ENCODE measurements at regions not wholly inside any gene's neighbourhood (a gene's known extent, or its start where the extent isn't known, plus 50 kb on each side); places are given as distances from the start of the nearest gene placed in this dataset.
"Not testable (repeated sequence)": the region's sequence is repeated elsewhere in the genome, so short reads cannot be mapped to it uniquely, and the experiment has no call there.

DNA sequence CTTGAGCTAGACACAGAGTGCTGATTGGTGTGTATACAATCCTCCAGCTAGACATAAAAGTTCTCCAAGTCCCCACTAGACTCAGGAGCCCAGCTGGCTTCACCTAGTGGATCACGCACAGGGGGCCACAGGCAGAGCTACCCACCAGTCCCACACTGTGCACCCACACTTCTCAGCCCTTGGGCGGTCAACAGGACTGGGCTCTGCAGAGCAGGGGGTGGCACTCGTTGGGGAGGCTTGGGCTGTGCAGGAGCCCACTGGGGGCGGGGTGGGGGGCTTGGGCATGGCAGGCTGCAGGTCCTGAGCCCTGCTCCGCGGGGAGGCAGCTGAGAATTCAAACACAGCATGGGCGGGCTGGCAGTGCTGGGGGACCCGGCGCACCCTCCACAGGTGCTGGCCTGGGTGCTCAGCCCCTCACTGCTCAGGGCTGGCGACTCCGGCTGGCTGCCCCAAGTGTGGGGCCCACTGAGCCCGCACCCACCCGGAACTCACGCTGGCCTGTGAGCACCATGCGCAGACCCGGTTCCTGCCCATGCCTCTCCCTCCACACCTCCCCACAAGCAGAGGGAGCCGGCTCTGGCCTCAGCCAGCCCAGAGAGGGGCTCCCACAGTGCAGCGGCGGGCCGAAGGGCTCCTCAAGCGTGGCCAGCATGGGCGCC is 873.8 kb downstream of the PCDH17 start:
- not testable (repeated sequence) for H3K4me1 ChIP-seq (ENCODE audit: control insufficient read depth in 1 of 2, insufficient read depth in 2 of 2, low read length in 2 of 2); H3K18ac ChIP-seq (ENCODE audit: low read length); DNase-seq; H3K27ac ChIP-seq (ENCODE audit: low read depth, low read length); H3K36me3 ChIP-seq (ENCODE audit: control insufficient read depth in 1 of 2, insufficient read depth in 2 of 2, low read length in 2 of 2); H3K4ac ChIP-seq (ENCODE audit: low read depth, low read length); H3K9ac ChIP-seq (ENCODE audit: low read length); H3K79me1 ChIP-seq (ENCODE audit: low read length); H2BK12ac ChIP-seq (ENCODE audit: low read length); H2BK120ac ChIP-seq (ENCODE audit: insufficient read depth, low read length, poor library complexity); H3K4me2 ChIP-seq (ENCODE audit: low read length); H3K23ac ChIP-seq (ENCODE audit: low read length); H3K14ac ChIP-seq (ENCODE audit: low read length); H2AK5ac ChIP-seq (ENCODE audit: low read length); H3K79me2 ChIP-seq (ENCODE audit: control insufficient read depth, insufficient read depth, low read length, poor library complexity); H2AFZ ChIP-seq (ENCODE audit: insufficient read depth, low read length, poor library complexity); H2BK5ac ChIP-seq (ENCODE audit: low read depth, low read length, poor library complexity); H4K8ac ChIP-seq (ENCODE audit: low read depth, low read length); H3K9me3 ChIP-seq (ENCODE audit: insufficient read depth, low read depth, low read length); H3K4me3 ChIP-seq (ENCODE audit: low read depth, low read length); H3K27me3 ChIP-seq (ENCODE audit: insufficient read depth, low read length); H4K91ac ChIP-seq (ENCODE audit: low read depth, low read length); H4K12ac ChIP-seq (ENCODE audit: low read depth, low read length)
- WGBS (ENCODE audit: extremely low coverage, insufficient coverage, insufficient read length) = no CpG with 5 or more reads among the region's 22 CpGs

DNA sequence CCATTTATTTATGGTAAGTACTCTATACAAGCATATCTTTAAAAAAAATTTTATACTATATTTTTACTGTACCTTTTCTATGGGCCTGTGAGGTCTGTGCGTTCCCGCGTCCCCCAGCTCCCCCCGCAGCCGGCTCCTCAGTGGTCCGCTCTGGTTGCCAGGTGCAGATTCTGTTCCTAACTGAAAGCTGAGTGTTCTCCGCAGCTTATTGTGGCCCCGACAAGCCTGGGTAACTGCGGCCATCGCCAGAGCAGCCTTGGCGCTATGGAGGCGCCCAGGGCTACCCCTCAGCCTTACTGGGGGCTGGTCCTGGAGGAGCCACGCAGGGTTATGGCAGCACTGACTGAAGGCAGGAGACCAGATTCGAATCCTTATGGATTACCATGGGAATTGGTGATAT is 896.8 kb downstream of the PCDH17 start:
- H4K91ac ChIP-seq (ENCODE audit: low read depth, low read length) = no peak overlapping the region
- no peak overlapping the region for H3K14ac ChIP-seq (ENCODE audit: low read length)
- H2BK12ac ChIP-seq (ENCODE audit: low read length) = no peak overlapping the region
- H3K36me3 ChIP-seq (ENCODE audit: control insufficient read depth in 1 of 2, insufficient read depth in 2 of 2, low read length in 2 of 2) = no peaks in the 10 kb centered on the region
- H3K27me3 ChIP-seq (ENCODE audit: insufficient read depth, low read length) = no peaks in the 10 kb centered on the region
- no peak for DNase-seq
- no peaks in the 10 kb centered on the region for H3K79me2 ChIP-seq (ENCODE audit: control insufficient read depth, insufficient read depth, low read length, poor library complexity)
- H4K8ac ChIP-seq (ENCODE audit: low read depth, low read length) = no peak overlapping the region
- H3K4me1 ChIP-seq (ENCODE audit: control insufficient read depth in 1 of 2, insufficient read depth in 2 of 2, low read length in 2 of 2) = no peaks in the 10 kb centered on the region
- no peak overlapping the region for H2AK5ac ChIP-seq (ENCODE audit: low read length)
- H3K4ac ChIP-seq (ENCODE audit: low read depth, low read length) = no peak overlapping the region
- H4K12ac ChIP-seq (ENCODE audit: low read depth, low read length) = no peak overlapping the region
- H2BK120ac ChIP-seq (ENCODE audit: insufficient read depth, low read length, poor library complexity) = no peak overlapping the region
- no peak overlapping the region for H3K23ac ChIP-seq (ENCODE audit: low read length)
- WGBS (ENCODE audit: extremely low coverage, insufficient coverage, insufficient read length) = no CpG with 5 or more reads among the region's 14 CpGs
- H2AFZ ChIP-seq (ENCODE audit: insufficient read depth, low read length, poor library complexity) = no peak overlapping the region
- no peak overlapping the region for H3K18ac ChIP-seq (ENCODE audit: low read length)
- H3K27ac ChIP-seq (ENCODE audit: low read depth, low read length) = no peak overlapping the region
- H3K4me3 ChIP-seq (ENCODE audit: low read depth, low read length) = no peak overlapping the region
- no peak overlapping the region for H3K4me2 ChIP-seq (ENCODE audit: low read length)
- H2BK5ac ChIP-seq (ENCODE audit: low read depth, low read length, poor library complexity) = no peak overlapping the region
- no peak overlapping the region for H3K9ac ChIP-seq (ENCODE audit: low read length)
- H3K79me1 ChIP-seq (ENCODE audit: low read length) = no peaks in the 10 kb centered on the region
- no peaks in the 10 kb centered on the region for H3K9me3 ChIP-seq (ENCODE audit: insufficient read depth, low read depth, low read length)

DNA sequence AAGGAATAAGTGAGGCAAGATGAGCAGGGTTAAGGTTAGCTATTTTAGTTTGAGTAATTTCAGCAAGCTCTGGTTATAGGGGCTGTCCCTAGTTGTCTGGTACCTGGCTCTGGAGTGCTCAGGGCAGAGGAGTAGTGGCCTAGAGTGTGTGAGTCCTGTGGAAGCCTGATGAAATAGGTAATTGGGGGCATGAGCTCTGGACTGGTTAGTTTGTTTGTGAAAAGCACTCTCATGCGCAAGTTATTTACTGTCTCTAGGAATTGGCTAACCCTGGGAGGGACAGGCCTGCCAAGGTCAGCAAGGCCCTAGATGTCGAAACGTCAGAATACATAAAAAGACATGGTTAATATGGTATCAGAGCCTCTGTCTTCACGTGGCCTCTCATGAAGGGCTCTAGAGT is 900.1 kb downstream of the PCDH17 start:
- Histone ChIP-seq H3K4ac (ENCODE audit: low read depth, low read length) (no peak overlapping the region), H3K4me1 (ENCODE audit: control insufficient read depth in 1 of 2, insufficient read depth in 2 of 2, low read length in 2 of 2) (no peaks in the 10 kb centered on the region), H3K23ac (ENCODE audit: low read length) (no peak overlapping the region), H3K4me2 (ENCODE audit: low read length) (no peak overlapping the region), H2AFZ (ENCODE audit: insufficient read depth, low read length, poor library complexity) (no peak overlapping the region), H4K91ac (ENCODE audit: low read depth, low read length) (no peak overlapping the region), H2BK120ac (ENCODE audit: insufficient read depth, low read length, poor library complexity) (no peak overlapping the region), H3K36me3 (ENCODE audit: control insufficient read depth in 1 of 2, insufficient read depth in 2 of 2, low read length in 2 of 2) (no peaks in the 10 kb centered on the region), H4K8ac (ENCODE audit: low read depth, low read length) (no peak overlapping the region), H3K27me3 (ENCODE audit: insufficient read depth, low read length) (no peaks in the 10 kb centered on the region), H3K4me3 (ENCODE audit: low read depth, low read length) (no peak overlapping the region), H2BK5ac (ENCODE audit: low read depth, low read length, poor library complexity) (no peak overlapping the region), H3K79me2 (ENCODE audit: control insufficient read depth, insufficient read depth, low read length, poor library complexity) (no peaks in the 10 kb centered on the region), H3K9me3 (ENCODE audit: insufficient read depth, low read depth, low read length) (no peaks in the 10 kb centered on the region), H2BK12ac (ENCODE audit: low read length) (no peak overlapping the region), H3K79me1 (ENCODE audit: low read length) (no peaks in the 10 kb centered on the region), H3K14ac (ENCODE audit: low read length) (no peak overlapping the region), H2AK5ac (ENCODE audit: low read length) (no peak overlapping the region), H3K9ac (ENCODE audit: low read length) (no peak overlapping the region), H3K18ac (ENCODE audit: low read length) (no peak overlapping the region), H3K27ac (ENCODE audit: low read depth, low read length) (no peak overlapping the region), H4K12ac (ENCODE audit: low read depth, low read length) (no peak overlapping the region)
- no CpG with 5 or more reads among the region's 4 CpGs for WGBS (ENCODE audit: extremely low coverage, insufficient coverage, insufficient read length)
- DNase-seq = no peak

DNA sequence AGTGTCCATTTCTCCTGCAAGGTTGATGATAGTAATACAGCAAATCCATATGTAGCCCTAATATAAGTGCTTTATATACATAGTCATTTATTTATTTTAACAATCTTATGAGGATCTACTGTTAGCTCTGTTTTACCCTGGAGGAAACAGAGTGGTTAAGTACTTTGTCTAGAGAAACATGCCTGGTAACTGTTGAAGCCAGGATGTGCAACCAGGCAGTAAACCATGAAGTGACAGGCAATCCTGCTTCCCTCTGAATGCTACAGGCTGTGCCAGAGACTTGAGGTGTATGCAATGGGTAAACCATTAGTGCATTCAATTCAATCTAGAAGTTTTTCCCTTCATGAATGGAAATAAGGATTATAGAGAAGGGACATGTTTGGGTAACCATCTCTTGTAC is 911.0 kb downstream of the PCDH17 start:
- Histone ChIP-seq H4K8ac (ENCODE audit: low read depth, low read length) (no peak overlapping the region), H3K9ac (ENCODE audit: low read length) (no peak overlapping the region), H3K23ac (ENCODE audit: low read length) (no peak overlapping the region), H3K4me3 (ENCODE audit: low read depth, low read length) (no peak overlapping the region), H3K4me1 (ENCODE audit: control insufficient read depth in 1 of 2, insufficient read depth in 2 of 2, low read length in 2 of 2) (no peaks in the 10 kb centered on the region), H4K12ac (ENCODE audit: low read depth, low read length) (no peak overlapping the region), H3K9me3 (ENCODE audit: insufficient read depth, low read depth, low read length) (no peaks in the 10 kb centered on the region), H2AK5ac (ENCODE audit: low read length) (no peak overlapping the region), H3K27me3 (ENCODE audit: insufficient read depth, low read length) (no peaks in the 10 kb centered on the region), H3K4me2 (ENCODE audit: low read length) (no peak overlapping the region), H3K18ac (ENCODE audit: low read length) (no peak overlapping the region), H2BK120ac (ENCODE audit: insufficient read depth, low read length, poor library complexity) (no peak overlapping the region), H3K4ac (ENCODE audit: low read depth, low read length) (no peak overlapping the region), H2BK5ac (ENCODE audit: low read depth, low read length, poor library complexity) (no peak overlapping the region), H3K79me2 (ENCODE audit: control insufficient read depth, insufficient read depth, low read length, poor library complexity) (no peaks in the 10 kb centered on the region), H2BK12ac (ENCODE audit: low read length) (no peak overlapping the region), H2AFZ (ENCODE audit: insufficient read depth, low read length, poor library complexity) (no peak overlapping the region), H3K27ac (ENCODE audit: low read depth, low read length) (no peak overlapping the region), H3K36me3 (ENCODE audit: control insufficient read depth in 1 of 2, insufficient read depth in 2 of 2, low read length in 2 of 2) (no peaks in the 10 kb centered on the region), H4K91ac (ENCODE audit: low read depth, low read length) (no peak overlapping the region), H3K79me1 (ENCODE audit: low read length) (no peaks in the 10 kb centered on the region), H3K14ac (ENCODE audit: low read length) (no peak overlapping the region)
- no peak for DNase-seq

All from trophoblast cell (in vitro differentiated cells and primary cell).